ENCODE measurements at regions not wholly inside any gene's neighbourhood (a gene's known extent, or its start where the extent isn't known, plus 50 kb on each side); places are given as distances from the start of the nearest gene placed in this dataset.
"Not testable (repeated sequence)": the region's sequence is repeated elsewhere in the genome, so short reads cannot be mapped to it uniquely, and the experiment has no call there.

GRCh38 chr15:22238959-22239805 is 158.9 kb downstream of the OR4M2 start:
- TF ChIP-seq CTCF, POLR2A (IDR thresholded peaks at IDR 0.05): not testable (repeated sequence)
